Upper lobe of left lung (tissue), 4 donors: ENCODE measurements at regions not wholly inside any gene's neighbourhood (a gene's known extent, or its start where the extent isn't known, plus 50 kb on each side); places are given as distances from the start of the nearest gene placed in this dataset.
"Not testable (repeated sequence)": the region's sequence is repeated elsewhere in the genome, so short reads cannot be mapped to it uniquely, and the experiment has no call there.

Experiments used
- CTCF ChIP-seq, 6 experiments: fragments of 450-650 bp in 4 of 6; fragments of 200-600 bp in 2 of 6; sonication (generic) in 2 of 6; IDR thresholded peaks; one replicate each; pipeline ENCODE4 v1.5.1; 2016 to 2019; ENCODE audit warnings: antibody characterized with exemption in 6 of 6
- EP300 ChIP-seq, 4 donors: sonication (generic); formaldehyde crosslinking; IDR thresholded peaks; one replicate each; pipeline ENCODE4 v1.5.1; 2017; ENCODE audit warnings: antibody characterized with exemption in 4 of 4, control low read depth in 2 of 4
- POLR2A ChIP-seq, 4 donors: fragments of 450-650 bp; IDR thresholded peaks; one replicate each; pipeline ENCODE4 v1.5.1; 2016 to 2017; ENCODE audit warnings: antibody characterized with exemption in 4 of 4, mild to moderate bottlenecking in 2 of 4

GRCh38 chr10:95137990-95138625 lies 55.9 kb upstream of the ACSM6 start:
- not testable (repeated sequence) for TF ChIP-seq POLR2A, CTCF, EP300 (IDR thresholded peaks at IDR 0.05)
